GM12872 (cell line): ENCODE measurements at regions not wholly inside any gene's neighbourhood (a gene's known extent, or its start where the extent isn't known, plus 50 kb on each side); places are given as distances from the start of the nearest gene placed in this dataset.
A peak's percentile ranks its signal among the peaks of the same experiment; 100 is the strongest.

Experiments used
- CTCF ChIP-seq: IDR thresholded peaks from 3 replicates; pipeline ENCODE4 v1.5.1; 2011; ENCODE audit warnings: low read depth, mild to moderate bottlenecking, low read length, moderate library complexity; ENCODE audit not compliant: insufficient read depth

GRCh38 chr1:59046730-59047157 lies 250.2 kb upstream of the FGGY start:
- TF ChIP-seq CTCF, result peak; percentile 45; the same call in 2 of the 3 replicates

- TF ChIP-seq CTCF, result no peak
Observed at GRCh38 chr1:59051007-59051406, 245.9 kb upstream of the FGGY start.

DNA sequence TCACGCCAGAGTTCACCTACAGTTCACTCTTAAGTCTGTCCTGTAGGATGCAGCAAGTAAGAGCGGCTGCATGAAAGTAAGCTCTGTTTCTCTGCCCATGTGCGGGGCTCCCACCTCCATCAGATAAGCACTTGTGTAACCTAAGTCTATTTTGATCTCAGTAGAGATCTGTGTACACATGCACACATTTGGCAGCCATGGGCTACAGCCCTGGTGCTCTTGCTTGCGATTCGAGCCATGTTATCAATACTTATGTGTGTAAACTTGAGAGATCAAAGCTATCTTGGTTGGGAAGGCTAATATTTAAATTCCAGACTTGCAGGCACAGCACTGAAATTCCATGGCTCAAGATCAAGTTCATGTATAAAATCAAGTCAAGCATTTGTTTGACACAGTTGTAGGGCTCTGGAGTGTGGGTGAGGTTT lies 244.7 kb upstream of the FGGY start:
- no peak for TF ChIP-seq CTCF

DNA sequence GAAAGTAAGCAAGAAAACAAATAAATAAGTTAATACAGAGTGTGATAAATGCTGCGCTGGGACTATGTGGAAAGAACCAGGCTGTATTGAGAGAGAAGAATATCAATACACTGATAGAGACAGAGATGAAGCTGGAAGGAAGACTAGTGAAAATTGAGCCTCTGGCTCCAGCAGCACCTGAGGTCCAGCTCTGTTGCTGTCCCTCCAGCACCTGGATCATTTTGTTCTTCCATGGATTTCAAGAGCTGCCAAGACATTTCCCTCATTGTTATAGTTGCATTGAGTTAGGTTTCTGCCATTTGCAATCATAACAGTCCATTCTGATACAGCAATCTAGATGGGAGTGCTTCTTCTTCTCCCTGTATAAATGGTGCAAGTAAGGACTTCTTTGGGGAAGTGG lies 242.7 kb upstream of the FGGY start:
- no peak for TF ChIP-seq CTCF

- no peak for TF ChIP-seq CTCF
Observed at GRCh38 chr1:59055908-59056719, 240.8 kb upstream of the FGGY start.

- TF ChIP-seq CTCF, result no peak
Observed at GRCh38 chr1:59057211-59057694, 239.6 kb upstream of the FGGY start.

GRCh38 chr1:59057796-59058195 lies 239.1 kb upstream of the FGGY start:
- no peak for TF ChIP-seq CTCF
